ENCODE measurements at regions not wholly inside any gene's neighbourhood (a gene's known extent, or its start where the extent isn't known, plus 50 kb on each side); places are given as distances from the start of the nearest gene placed in this dataset.
A peak's percentile ranks its signal among the peaks of the same experiment; 100 is the strongest.

- TF ChIP-seq CTCF (conservative IDR thresholded peaks at IDR 0.05): no peak
- no peak overlapping the region for H3K27ac ChIP-seq
Observed at GRCh38 chr5:136432705-136433104, 67.4 kb upstream of the TRPC7 start.

- no peak overlapping the region for H3K27ac ChIP-seq
- TF ChIP-seq CTCF (conservative IDR thresholded peaks at IDR 0.05): no peak
Observed at GRCh38 chr5:136430081-136430480, 64.7 kb upstream of the TRPC7 start.

- no peak overlapping the region for H3K27ac ChIP-seq
- no peak for TF ChIP-seq CTCF (conservative IDR thresholded peaks at IDR 0.05)
Observed at GRCh38 chr5:136427426-136427825, 62.1 kb upstream of the TRPC7 start.

GRCh38 chr5:136425921-136426320, 60.6 kb upstream of the TRPC7 start:
- no peak for TF ChIP-seq CTCF (conservative IDR thresholded peaks at IDR 0.05)
- no peak overlapping the region for H3K27ac ChIP-seq

- H3K27ac ChIP-seq: no peak overlapping the region
- peak; percentile 87 for TF ChIP-seq CTCF (conservative IDR thresholded peaks at IDR 0.05)
Observed at GRCh38 chr5:136424835-136425584, 59.7 kb upstream of the TRPC7 start.

GRCh38 chr5:136423944-136424606, 58.7 kb upstream of the TRPC7 start:
- no peak for TF ChIP-seq CTCF (conservative IDR thresholded peaks at IDR 0.05)

GRCh38 chr5:136420168-136420898, 55.0 kb upstream of the TRPC7 start:
- no peak for TF ChIP-seq CTCF (conservative IDR thresholded peaks at IDR 0.05)
- no peak overlapping the region for H3K27ac ChIP-seq

More at GRCh38 chr5:136423944-136424606, 58.7 kb upstream of the TRPC7 start:
- H3K27ac ChIP-seq: no peak overlapping the region
